ENCODE measurements at regions not wholly inside any gene's neighbourhood (a gene's known extent, or its start where the extent isn't known, plus 50 kb on each side); places are given as distances from the start of the nearest gene placed in this dataset.

- H3K4me1 Mint-ChIP-seq (ENCODE audit: low read depth, unreplicated experiment) = no peaks in the 10 kb centered on the region
- Histone ChIP-seq H3K27me3 (replicated peaks; ENCODE audit: control insufficient read depth, insufficient read depth, low read length) (no peaks in the 10 kb centered on the region), H3K4me3 (ENCODE audit: low read depth, low read length) (no peak overlapping the region), H3K9me3 (no peaks in the 10 kb centered on the region), H3K4me1 (no peaks in the 10 kb centered on the region), H3K36me3 (ENCODE audit: control insufficient read depth, insufficient read depth, low read length) (no peaks in the 10 kb centered on the region)
- no TSS peak for BruUV-seq (replicated peaks)
- H3K4me3 Mint-ChIP-seq (ENCODE audit: unreplicated experiment) = no peak overlapping the region
- no peak for DNase-seq
- POLR2A ChIA-PET = no interaction called here
- H3K9me3 Mint-ChIP-seq (ENCODE audit: unreplicated experiment) = no peaks in the 10 kb centered on the region
- H3K36me3 Mint-ChIP-seq (ENCODE audit: insufficient read depth, unreplicated experiment) = no peaks in the 10 kb centered on the region
- intact Hi-C loops (cut with micrococcal nuclease; ENCODE audit: unreplicated experiment) = no loop called here
- CTCF ChIA-PET = no interaction called here
- H3K27me3 Mint-ChIP-seq (ENCODE audit: insufficient read depth, unreplicated experiment) = no peaks in the 10 kb centered on the region
- TF ChIP-seq CTCF (IDR thresholded peaks at IDR 0.05; ENCODE audit: insufficient read depth in 1 of 2, low read depth in 1 of 2, low read length in 1 of 2, severe bottlenecking in 1 of 2, unreplicated experiment in 1 of 2) = no peak
- H3K27ac Mint-ChIP-seq (ENCODE audit: unreplicated experiment) = no peak overlapping the region
Measured at GRCh38 chr4:96429657-96430056, 589.8 kb downstream of the PDHA2 start.

GRCh38 chr4:96431094-96431493, 591.2 kb downstream of the PDHA2 start:
- no peak overlapping the region for H3K4me3 Mint-ChIP-seq (ENCODE audit: unreplicated experiment)
- Histone ChIP-seq H3K9me3 (no peaks in the 10 kb centered on the region), H3K27me3 (replicated peaks; ENCODE audit: control insufficient read depth, insufficient read depth, low read length) (no peaks in the 10 kb centered on the region), H3K36me3 (ENCODE audit: control insufficient read depth, insufficient read depth, low read length) (no peaks in the 10 kb centered on the region), H3K4me1 (no peaks in the 10 kb centered on the region), H3K4me3 (ENCODE audit: low read depth, low read length) (no peak overlapping the region)
- no peak for TF ChIP-seq CTCF (IDR thresholded peaks at IDR 0.05; ENCODE audit: insufficient read depth in 1 of 2, low read depth in 1 of 2, low read length in 1 of 2, severe bottlenecking in 1 of 2, unreplicated experiment in 1 of 2)
- H3K4me1 Mint-ChIP-seq (ENCODE audit: low read depth, unreplicated experiment) = no peaks in the 10 kb centered on the region
- no peaks in the 10 kb centered on the region for H3K9me3 Mint-ChIP-seq (ENCODE audit: unreplicated experiment)
- intact Hi-C loops (cut with micrococcal nuclease; ENCODE audit: unreplicated experiment) = no loop called here
- DNase-seq = no peak
- H3K36me3 Mint-ChIP-seq (ENCODE audit: insufficient read depth, unreplicated experiment) = no peaks in the 10 kb centered on the region
- ChIA-PET POLR2A (no interaction called here), CTCF (no interaction called here)
- BruUV-seq (replicated peaks) = no TSS peak
- H3K27ac Mint-ChIP-seq (ENCODE audit: unreplicated experiment) = no peak overlapping the region
- no peaks in the 10 kb centered on the region for H3K27me3 Mint-ChIP-seq (ENCODE audit: insufficient read depth, unreplicated experiment)

- Histone ChIP-seq H3K9me3 (peaks cover 18% of the 10 kb centered on the region), H3K27me3 (replicated peaks; ENCODE audit: control insufficient read depth, insufficient read depth, low read length) (no peaks in the 10 kb centered on the region), H3K4me3 (ENCODE audit: low read depth, low read length) (no peak overlapping the region), H3K36me3 (ENCODE audit: control insufficient read depth, insufficient read depth, low read length) (no peaks in the 10 kb centered on the region), H3K4me1 (no peaks in the 10 kb centered on the region)
- H3K4me3 Mint-ChIP-seq (ENCODE audit: unreplicated experiment) = no peak overlapping the region
- ChIA-PET POLR2A (no interaction called here), CTCF (no interaction called here)
- intact Hi-C loops (cut with micrococcal nuclease; ENCODE audit: unreplicated experiment) = no loop called here
- no peak for DNase-seq
- no peaks in the 10 kb centered on the region for H3K4me1 Mint-ChIP-seq (ENCODE audit: low read depth, unreplicated experiment)
- H3K27ac Mint-ChIP-seq (ENCODE audit: unreplicated experiment) = no peak overlapping the region
- H3K36me3 Mint-ChIP-seq (ENCODE audit: insufficient read depth, unreplicated experiment) = no peaks in the 10 kb centered on the region
- no peaks in the 10 kb centered on the region for H3K27me3 Mint-ChIP-seq (ENCODE audit: insufficient read depth, unreplicated experiment)
- BruUV-seq (replicated peaks) = no TSS peak
- peaks cover 17% of the 10 kb centered on the region for H3K9me3 Mint-ChIP-seq (ENCODE audit: unreplicated experiment)
- TF ChIP-seq CTCF (IDR thresholded peaks at IDR 0.05; ENCODE audit: insufficient read depth in 1 of 2, low read depth in 1 of 2, low read length in 1 of 2, severe bottlenecking in 1 of 2, unreplicated experiment in 1 of 2) = no peak
Measured at GRCh38 chr4:96448315-96448872, 608.5 kb downstream of the PDHA2 start.
